ENCODE measurements at regions not wholly inside any gene's neighbourhood (a gene's known extent, or its start where the extent isn't known, plus 50 kb on each side); places are given as distances from the start of the nearest gene placed in this dataset.

DNA sequence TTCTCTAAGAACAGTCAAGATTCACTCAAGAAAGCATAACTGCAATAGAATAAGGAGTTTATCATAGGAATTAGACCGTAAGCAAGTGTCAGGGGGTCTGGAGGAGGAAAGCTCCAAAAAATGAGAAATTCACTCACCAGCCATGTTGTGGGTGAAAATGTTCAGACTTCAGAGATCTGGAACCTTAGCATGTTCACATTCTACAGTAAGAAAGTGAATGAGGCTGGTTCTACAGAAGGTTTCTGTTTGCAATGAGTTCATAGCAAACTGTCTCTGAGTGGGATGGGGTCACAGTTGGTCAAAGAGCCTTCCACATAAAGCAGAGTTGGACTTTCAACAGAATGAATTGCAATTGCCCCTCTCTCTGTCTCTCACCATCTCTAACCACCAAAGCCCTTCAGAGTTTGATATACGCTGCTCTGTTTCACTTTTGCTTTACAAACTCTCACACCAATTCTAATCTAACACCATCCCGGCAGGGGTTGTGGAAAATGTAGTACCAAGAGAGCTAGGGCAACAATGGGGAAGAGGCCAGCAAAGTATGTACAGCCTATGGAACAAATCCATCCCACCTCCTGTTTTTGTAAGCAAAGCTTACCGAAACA lies 581.8 kb upstream of the UBE2E2 start:
- TF ChIP-seq EZH2 (IDR thresholded peaks at IDR 0.05; ENCODE audit: borderline replicate concordance, low read depth, low read length, severe bottlenecking) (no peak), MYC (IDR thresholded peaks at IDR 0.05; ENCODE audit: low read depth, low read length) (no peak), POLR2A (IDR thresholded peaks at IDR 0.05; ENCODE audit: low read depth, low read length) (no peak), POLR2AphosphoS5 (IDR thresholded peaks at IDR 0.05; ENCODE audit: insufficient read depth, low read depth, low read length) (no peak), GATA2 (IDR thresholded peaks at IDR 0.05; ENCODE audit: insufficient read depth, insufficient read length, low read depth, low read length) (no peak), FOS (IDR thresholded peaks at IDR 0.05; ENCODE audit: borderline replicate concordance, insufficient read depth, low read length) (no peak)
- TF ChIP-seq, protein P1, sequence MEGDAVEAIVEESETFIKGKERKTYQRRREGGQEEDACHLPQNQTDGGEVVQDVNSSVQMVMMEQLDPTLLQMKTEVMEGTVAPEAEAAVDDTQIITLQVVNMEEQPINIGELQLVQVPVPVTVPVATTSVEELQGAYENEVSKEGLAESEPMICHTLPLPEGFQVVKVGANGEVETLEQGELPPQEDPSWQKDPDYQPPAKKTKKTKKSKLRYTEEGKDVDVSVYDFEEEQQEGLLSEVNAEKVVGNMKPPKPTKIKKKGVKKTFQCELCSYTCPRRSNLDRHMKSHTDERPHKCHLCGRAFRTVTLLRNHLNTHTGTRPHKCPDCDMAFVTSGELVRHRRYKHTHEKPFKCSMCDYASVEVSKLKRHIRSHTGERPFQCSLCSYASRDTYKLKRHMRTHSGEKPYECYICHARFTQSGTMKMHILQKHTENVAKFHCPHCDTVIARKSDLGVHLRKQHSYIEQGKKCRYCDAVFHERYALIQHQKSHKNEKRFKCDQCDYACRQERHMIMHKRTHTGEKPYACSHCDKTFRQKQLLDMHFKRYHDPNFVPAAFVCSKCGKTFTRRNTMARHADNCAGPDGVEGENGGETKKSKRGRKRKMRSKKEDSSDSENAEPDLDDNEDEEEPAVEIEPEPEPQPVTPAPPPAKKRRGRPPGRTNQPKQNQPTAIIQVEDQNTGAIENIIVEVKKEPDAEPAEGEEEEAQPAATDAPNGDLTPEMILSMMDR (IDR thresholded peaks at IDR 0.05; ENCODE audit: extremely low read depth in 1 of 2, insufficient read depth in 1 of 2, low read depth in 1 of 2, low read length in 2 of 2), result no peak
- TF ChIP-seq, protein P2, sequence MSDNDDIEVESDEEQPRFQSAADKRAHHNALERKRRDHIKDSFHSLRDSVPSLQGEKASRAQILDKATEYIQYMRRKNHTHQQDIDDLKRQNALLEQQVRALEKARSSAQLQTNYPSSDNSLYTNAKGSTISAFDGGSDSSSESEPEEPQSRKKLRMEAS (IDR thresholded peaks at IDR 0.05; ENCODE audit: insufficient read depth, insufficient read length), result no peak

Measured in endothelial cell of umbilical vein (primary cell).